CD4-positive, alpha-beta T cell treated with Interleukin-6 at 100 ng/mL for 8 hours (primary cell): ENCODE measurements at regions not wholly inside any gene's neighbourhood (a gene's known extent, or its start where the extent isn't known, plus 50 kb on each side); places are given as distances from the start of the nearest gene placed in this dataset.

ENCODE experiments used
- DNase-seq: peaks from one replicate; pipeline ENCODE4 v3.0.0-alpha.2; 2020; ENCODE audit warnings: mixed read lengths, low spot score

DNA sequence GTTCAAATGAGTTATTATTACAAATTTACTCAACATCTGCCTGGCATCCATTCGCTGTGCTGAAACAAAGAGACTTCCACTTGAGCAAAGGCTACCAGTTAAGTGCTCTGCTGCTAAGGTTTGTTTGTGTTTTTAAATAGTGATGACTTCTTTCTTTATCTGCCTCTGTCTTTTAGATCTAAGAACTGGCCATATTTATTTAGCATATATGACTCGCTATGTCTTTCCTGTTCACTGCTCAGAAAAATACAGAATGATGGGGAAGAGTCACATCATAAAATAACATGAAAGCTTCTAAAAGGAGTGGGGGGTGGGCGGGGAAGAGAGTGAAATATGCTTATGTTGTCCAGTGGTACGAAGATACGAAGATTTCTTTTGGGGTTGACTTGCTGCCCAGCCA lies 322.2 kb downstream of the GPAT3 start:
- DNase-seq = no peak

DNA sequence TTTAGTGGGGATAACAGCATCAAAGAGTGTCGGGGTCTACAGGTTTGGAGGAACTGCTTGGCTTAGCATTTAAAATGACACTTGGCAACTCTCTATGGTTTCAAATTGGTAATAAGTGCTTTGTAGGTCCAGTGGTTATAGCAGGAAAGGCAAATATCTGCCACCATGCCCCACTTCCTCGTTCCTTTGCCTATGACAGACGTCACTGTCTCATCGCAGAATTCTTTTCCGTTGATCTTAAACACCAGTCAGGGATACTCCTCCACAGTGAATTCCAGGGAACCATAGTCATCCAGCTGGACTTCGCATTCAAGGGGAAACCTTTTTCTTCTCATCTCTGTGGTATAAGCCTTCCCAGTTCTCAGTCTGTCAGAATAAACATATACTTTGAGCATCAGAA lies 319.1 kb downstream of the GPAT3 start:
- no peak for DNase-seq

DNA sequence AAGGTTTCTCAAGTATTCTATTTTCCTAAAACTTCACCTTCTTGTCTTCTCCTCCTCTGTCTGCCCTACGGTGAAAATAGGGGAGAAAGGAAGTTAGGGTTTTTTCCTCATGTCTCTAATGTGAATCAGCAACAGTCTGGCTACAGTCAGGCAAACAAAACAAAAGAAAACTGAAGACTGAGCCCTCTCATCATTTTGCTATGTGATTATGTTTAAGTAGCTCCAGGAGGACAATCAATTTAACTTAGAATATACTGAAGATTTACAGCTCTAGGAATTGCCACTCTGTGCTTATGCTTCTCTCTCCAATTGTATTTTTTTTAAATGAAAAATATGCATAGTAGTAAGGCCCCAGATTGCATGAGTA lies 316.2 kb downstream of the GPAT3 start:
- no peak for DNase-seq

DNA sequence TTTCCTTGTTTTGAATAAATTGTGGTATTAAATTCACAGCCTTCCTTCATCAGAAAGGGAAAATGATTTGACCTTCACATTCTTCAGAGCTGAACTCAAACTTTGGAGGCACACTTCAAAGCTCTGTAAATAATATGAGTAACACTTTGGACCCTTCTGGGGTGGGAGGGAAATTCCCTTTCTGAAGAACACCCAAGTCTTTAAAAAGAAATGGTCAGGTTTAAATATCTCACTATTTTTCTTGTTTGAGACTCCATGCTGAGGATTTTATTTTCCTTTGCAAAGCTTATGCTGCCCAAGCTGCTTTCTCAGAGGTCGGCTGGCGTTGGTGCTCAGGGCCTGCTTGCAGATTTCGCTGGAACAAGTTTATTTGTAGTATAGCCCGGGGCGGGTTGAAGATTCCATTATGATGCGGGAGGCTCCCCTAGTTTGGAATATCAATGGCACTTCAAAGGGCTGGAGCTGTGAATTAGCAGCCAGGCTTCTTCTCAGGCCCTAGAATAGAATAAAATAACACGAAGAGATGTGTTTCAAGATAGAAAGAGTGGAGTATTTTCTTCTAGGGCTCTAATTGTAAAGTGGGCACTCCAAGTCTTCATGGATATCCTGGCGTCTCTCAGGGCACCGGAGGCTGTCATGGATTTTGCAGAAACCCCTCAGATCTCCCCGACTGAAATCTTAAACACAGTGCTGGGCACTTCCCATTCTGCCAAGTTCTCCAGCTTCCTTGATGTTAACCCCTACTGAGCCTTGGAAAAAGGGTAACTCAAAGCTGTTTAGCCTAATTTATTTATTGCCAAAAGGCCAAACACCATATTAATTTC lies 315.6 kb downstream of the GPAT3 start:
- no peak for DNase-seq

DNA sequence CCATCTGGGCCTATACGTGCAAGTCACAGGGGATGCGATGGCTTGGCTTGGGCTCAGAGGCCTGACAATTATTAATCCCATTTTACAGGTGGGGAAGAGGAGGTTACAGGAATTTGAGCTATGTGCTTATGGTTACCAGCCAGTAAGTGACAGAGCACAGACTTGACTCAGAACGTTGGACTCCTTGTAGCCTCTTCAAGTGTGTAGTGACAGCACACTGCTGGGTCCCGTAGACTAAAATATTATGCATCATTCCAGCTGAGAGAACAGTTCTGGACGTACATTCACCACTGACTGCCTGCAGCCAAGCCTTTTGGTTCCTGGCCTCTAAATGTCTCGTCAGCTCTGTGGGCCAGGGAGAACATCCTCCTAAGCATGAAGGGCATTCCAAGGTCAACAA lies 314.5 kb downstream of the GPAT3 start:
- no peak for DNase-seq

DNA sequence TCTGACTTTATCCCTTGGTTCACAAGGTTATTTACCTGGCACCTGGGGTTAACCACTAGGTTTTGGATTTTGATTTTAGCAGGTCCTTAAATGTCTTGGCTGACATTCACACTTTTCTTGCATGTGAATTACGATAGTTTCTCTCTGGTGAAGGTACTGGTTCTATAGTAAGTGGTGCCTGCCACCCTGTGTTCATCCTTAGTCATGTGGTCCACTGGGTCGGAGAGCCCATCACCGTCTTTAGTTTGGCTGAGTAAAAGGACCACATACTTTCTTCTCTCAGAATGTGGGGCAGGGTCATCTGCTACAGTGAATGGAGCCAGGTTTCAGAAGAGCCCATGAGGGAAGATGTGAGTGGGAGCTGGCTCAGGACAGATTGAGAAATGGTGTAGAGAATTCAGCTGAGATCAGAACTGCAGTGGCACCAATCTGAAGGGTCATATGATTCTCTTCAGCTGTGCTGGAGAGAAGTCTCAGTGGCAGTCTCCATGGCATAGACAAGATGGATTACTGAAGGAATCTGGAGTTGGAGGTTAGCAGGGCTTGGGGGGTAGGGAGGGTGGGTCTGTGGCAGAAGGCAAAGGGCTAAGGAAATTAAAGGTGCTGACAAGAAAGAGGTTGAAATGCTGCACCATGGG lies 310.4 kb downstream of the GPAT3 start:
- no peak for DNase-seq

DNA sequence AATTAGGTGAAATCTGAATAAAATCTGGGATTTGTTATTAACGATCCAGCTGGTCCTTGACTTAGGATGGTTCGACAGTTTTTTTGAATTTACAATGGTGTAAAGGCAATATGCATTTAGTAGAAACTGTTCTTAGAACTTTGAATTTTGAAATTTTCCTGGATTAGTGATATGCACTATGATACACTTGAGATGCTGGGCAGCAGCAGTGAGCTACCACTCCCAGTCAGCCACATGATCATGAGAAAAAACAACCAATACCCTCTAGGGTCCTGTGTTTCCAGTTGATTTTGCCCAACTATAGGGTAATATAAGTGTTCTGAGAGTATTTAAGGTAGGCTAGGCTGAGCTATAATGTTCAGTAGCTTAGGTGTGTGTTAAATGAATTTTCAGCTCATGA lies 303.7 kb downstream of the GPAT3 start:
- no peak for DNase-seq

DNA sequence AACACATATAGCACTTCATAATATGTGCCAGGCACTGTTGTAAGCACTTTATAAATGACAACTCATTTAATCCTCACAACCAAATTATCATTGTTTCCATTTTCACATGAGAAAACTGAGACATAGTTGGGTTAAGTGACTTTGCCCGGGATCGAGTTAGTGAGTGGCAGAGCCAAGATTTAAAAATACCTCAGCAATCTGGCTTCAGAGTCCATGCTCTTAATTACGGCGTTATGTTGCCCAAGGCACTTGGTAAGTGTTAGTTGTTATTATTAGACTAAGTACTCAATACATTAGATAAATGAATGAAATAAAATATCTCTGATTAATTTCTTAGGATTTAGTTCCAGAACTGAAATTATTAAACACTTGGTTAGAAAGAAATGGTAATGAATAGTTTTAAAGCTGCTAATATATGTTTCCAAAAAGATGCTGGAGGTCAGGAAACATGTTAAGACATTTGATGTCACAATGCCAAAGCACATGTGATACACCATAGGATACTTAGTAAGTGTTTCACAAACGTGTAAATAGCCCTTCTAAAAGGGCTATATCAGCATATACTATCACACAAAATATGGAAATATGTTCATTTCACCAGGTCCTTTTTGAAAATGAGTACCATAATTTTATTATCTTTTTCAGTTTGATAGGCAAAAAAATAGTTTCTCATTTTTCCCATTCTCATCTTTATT lies 301.9 kb downstream of the GPAT3 start:
- no peak for DNase-seq

DNA sequence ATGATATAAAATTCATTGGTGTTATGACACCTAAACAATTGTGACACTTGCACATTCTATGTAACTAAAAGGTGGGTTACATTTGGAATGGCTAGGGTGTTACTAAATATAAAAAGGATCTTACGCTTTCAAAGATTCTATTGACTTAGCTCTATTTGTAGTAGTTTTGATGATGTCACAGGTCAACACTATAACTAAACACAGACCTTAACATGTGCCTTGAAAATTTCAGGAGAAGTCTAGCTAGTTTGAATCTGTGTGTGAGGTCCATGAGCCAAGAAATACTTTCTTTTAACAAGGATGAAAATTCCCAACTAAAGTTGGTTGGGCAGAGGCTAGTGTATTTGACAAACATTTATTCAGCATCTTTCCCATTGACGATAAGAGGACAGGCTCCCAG lies 298.0 kb downstream of the GPAT3 start:
- DNase-seq = no peak

DNA sequence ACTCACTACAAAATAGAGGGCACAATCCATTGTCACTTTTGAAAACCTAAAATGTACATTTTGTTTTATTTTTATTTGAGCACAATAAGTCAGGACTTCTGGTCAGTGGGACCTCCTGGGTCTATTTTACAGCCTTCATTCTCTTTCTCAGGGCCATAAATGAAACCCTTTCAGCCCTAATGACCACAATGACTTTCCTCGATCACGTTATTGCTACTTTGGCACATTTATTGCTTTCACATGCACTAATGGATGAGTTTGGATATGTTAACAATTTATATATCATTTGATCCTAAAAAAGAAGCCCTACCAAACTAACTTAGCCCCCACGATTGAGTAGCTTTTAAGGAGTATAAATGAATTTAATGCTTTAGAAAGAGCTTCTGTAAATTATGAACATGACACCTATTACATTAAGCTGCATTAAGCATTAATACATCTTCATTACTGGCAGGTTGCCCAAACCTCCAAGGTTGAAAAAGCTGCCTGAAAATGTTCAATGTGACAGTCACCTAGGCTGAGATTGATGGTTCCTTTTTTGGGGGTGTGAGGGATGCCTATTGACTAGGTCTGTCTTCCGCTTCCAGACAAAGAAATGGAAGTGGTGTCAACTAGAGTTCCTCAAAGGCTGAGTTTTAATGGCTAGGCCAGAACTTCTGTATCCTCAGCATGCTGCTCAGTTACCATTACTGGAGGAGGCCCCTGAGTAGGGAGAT lies 296.4 kb downstream of the GPAT3 start:
- no peak for DNase-seq

DNA sequence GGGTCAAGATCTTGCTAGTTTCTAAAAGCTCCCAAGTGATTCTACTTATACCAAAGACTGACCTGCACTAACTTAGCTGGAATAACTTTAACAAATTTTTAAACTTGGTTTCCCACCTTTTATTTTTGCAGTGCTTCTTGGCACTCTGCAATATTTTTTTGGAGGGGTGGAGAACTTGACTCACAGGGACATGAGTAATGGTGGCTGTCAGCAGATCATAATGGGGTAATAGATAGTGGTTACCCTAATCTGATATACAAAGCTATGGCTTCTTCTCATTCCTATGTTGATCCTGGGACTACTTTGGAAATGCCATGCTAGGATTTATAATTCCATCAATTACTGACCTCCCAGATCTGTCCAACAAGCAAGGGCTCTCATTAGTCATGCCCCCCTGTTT lies 295.7 kb downstream of the GPAT3 start:
- DNase-seq = no peak

DNA sequence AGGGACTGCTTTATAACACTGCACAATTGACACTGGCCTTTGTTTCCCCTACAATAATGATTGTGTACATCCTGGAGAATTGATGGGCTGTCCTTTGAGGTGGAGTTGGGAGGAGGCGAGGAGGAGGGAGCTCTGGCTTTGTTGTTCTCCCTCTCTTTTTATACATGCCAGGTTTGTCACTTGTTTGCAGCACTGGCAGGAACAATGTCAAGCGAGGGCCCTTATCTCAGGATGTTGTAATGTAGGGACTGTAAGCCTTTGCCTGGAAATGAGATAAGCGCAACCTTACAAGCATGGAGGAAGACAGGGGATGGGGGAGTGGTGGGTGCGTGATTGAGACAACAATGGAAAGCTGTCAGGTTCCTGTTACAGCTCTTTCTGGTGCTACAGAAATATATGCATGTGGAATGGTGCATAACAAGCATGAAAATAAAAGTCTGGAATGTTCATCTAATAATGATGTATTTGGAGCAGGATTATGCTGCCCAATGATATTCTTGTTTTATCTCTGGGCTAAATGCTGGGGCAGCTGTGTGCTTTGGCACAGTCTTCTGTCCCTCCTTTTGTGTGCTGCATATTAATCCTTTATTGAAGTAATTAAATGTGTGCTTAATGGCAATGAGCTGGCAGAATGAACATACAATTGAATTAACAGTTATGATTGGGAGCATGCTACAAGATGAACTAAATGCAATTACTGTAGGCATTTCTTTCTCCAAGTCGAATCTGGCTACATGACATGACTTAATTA lies 294.4 kb downstream of the GPAT3 start:
- no peak for DNase-seq

DNA sequence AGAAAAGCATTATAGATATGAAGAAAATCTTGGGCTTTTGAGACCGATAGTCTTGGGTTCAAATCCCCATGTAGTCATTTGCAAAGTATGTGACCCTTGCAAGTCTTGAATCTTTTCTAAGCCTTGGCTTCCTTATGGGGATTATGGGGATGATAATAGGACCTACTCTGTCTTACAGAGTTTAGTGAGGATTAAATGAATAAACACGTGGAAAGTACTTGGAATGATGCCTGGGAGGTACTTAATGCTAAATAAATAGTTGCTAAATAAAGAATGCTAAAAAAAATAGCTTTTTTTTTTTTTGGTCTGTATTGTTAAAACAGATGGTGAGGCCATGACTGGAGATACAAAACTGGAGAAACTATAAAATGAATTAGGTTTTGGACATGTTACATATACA lies 292.7 kb downstream of the GPAT3 start:
- DNase-seq = no peak

DNA sequence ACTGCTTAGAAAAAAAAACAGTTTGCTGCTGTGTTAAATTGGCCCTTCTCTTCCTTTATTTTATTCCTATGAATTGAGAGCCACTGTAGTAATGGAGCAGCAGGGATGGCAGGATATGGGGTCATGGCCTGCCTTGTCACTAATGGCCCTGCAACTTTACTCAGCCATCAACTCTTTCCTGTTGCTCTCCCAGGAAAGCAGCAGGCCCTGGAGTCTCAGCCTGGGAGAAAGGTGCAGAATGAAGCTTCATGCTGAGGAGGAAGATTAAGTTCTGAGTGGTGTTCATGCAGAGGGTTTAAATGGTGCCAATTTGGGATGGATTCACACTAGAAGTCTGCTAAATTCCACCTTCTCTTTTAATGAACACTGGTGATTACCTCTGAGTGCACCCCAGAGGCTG lies 285.6 kb downstream of the GPAT3 start:
- no peak for DNase-seq

DNA sequence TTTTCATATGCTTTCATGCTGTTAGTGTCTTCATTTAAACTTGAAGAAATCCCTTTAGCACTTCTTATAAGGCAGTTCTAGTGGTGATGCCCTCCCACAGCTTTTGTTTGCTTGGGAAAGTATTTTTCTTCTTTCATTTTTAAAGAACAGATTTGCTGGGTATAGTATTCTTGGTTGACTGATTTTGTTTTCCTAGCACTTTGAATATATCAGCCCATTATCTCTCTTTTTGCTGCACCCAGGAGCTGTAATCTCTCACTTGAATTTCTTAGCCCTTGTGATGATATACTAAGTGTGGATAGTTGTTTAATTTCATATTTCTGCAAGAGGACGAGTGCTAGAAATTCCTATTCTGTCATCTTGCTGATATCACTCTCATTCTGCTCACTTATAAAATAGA lies 283.7 kb downstream of the GPAT3 start:
- no peak for DNase-seq

DNA sequence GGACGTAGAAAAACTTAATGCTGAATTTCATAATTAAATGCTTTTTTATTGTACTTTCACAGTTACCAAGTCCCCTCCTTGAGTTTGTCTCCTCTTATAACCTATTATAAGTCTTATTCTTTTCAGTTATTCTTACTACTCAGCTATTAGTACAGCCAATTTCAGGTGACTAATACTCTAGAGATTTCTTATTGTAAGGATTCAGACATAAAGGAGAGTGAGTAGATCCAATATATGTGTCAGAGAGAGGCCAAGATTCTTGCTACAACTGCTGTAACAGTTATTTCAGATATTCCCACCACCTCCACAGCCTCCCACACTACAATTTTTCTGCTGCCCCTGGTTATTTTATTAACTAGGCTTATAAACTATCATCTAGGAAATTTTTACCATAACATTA lies 274.5 kb downstream of the GPAT3 start:
- DNase-seq = no peak

DNA sequence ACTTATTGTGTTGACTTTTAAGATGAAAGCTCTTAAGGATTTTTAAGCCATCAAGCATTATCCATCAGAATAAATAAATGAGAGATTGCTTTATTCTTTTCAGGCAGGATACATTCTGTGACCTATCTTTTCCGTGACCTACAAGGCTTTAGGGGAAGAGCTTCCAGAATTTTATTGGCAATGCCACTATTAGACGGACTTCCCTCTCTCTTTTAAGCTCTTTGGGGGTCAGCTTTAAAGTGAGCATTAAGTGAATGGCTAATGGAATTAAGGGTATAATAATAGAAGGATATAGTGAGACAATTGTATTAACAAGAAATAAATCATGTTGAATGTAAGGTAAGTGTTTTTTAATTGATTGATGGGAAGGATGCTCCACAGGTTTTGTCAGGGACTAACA lies 273.7 kb downstream of the GPAT3 start:
- no peak for DNase-seq

DNA sequence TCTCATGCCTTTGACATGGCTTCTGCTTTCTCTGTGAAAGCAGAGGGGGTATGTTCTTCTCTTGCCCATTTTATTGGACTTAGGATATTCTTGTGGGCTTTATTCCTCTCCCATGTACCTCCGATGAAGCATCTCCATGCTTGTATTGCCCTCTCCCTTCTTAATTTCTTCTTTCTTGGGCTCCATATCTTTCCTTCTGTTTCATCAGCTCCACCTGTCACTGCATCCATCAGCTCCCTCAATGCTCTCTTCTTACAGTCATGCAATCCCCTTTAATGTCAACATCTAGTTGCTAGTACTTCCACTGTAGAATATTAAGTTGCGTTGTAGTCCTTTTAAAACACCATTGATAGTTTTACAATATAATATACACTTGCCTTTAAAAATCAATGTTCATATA lies 257.6 kb downstream of the GPAT3 start:
- DNase-seq = no peak

DNA sequence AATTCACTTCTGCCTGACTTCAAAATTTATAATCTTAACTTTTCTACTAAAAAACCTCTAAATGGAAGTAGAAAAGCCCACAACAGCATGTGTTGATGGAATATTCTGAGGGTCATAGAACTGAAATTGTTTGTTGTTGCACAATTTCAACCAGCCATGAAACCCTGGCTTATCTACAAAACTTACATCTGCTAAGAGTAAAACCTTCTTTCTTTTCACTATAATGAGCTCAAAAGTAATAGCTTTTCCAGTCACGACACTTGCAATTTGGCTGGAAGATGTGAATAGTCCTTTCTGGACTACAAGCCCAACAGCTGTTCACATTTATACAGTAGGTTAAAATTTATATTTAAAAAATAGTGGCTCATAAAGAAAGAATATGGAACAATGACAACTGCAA lies 250.0 kb downstream of the GPAT3 start:
- DNase-seq = no peak

DNA sequence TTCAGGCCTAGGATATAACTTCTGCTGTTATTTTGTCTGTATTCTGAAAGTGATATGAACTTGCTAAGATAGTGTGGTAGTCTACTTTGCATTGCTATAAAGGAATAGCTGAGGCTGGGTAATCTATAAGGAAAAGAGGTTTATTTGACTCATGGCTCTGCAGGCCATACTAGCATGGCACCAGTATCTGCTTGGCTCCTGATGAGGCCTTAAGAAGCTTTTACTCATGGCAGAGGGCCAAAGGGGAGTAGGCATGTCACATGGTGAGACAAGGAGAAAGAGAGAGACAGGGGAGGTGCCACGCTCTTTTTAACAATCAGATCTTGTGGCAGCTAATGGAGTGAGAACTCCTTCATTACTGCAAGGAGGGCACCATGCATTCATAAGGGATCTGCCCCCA lies 247.3 kb downstream of the GPAT3 start:
- no peak for DNase-seq

DNA sequence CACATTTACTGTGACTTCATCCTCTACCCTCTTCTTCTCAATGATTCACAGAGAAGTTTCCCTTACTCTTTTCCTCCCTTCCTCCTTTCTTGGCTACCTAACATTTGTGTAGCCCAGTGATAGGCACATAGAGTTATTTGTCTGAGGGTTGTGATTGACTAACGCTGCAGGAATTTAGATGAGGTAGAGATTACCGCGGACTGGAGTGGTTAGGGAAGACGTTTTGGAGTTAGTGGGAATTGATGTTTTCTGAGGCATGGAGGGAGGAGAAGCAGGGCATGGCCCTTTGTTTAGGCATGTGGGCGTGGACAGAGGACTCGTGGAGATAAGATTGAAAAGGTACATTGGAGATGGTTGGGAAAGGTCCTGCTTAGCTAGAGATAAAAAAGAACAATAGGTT lies 246.7 kb downstream of the GPAT3 start:
- DNase-seq = no peak

DNA sequence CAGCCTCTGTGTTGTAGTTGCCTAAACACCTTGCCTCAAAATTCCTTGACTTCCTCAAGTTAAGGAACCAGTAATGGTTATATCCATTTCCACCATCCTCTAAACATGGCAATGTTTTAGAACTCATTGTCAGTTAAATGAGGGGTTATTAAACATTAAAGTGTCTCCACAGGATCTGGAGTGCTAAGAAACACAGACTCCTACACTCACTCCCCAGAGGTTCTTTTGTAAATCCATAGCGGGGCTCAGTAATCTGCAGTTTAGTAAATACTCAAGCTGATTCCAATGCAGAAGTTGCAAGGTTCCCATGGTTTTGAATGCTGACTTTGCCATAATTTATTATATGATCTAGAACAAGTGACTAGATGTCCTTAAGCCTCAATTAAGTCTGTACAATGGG lies 245.5 kb downstream of the GPAT3 start:
- no peak for DNase-seq
